CD4-positive, alpha-beta T cell (primary cell): ENCODE measurements at regions not wholly inside any gene's neighbourhood (a gene's known extent, or its start where the extent isn't known, plus 50 kb on each side); places are given as distances from the start of the nearest gene placed in this dataset.

Experiments used
- ATAC-seq: fragments of 200-7000 bp; cut with Tn5 transposase; one replicate; pipeline ENCODE4 v1.10.0; 2022; ENCODE audit warnings: mild to moderate bottlenecking; ENCODE audit not compliant: poor library complexity
- CTCF ChIA-PET: fragments of 350-600 bp; sonication (Branson Sonifier 250); formaldehyde crosslinking; loops from one replicate; lab custom pipeline; 2021; ENCODE audit warnings: antibody characterized with exemption, inconsistent platforms; lab: Charles Lee
- POLR2A ChIA-PET: fragments of 350-600 bp; sonication (Branson Sonifier 250); formaldehyde crosslinking; loops from one replicate; lab custom pipeline; 2021; ENCODE audit warnings: antibody characterized with exemption, inconsistent platforms; lab: Charles Lee
- DNase-seq, 14 experiments: peaks; one replicate each; pipeline ENCODE4 v3.0.0-alpha.2; 2013 to 2020; ENCODE audit warnings: mixed read lengths in 2 of 14
- H3K27ac ChIP-seq, 2 donors: one replicate each; pipeline versions ENCODE4 v1.5.1 to v1.7.0; 2013; ENCODE audit warnings: low read length in 2 of 2, low read depth in 1 of 2, mild to moderate bottlenecking in 1 of 2
- H3K27me3 ChIP-seq, 2 experiments: 1 replicate in 1 of 2; 2 replicates in 1 of 2; pipeline versions ENCODE4 v1.6.1 to v1.7.0; 2013; ENCODE audit warnings: low read length in 2 of 2, control low read depth in 1 of 2, mild to moderate bottlenecking in 1 of 2, moderate library complexity in 1 of 2; ENCODE audit not compliant: insufficient read depth in 2 of 2, control insufficient read depth in 1 of 2
- H3K36me3 ChIP-seq: one replicate; pipeline ENCODE4 v1.6.1; 2013; ENCODE audit warnings: low read length, control low read depth; ENCODE audit not compliant: insufficient read depth
- H3K4me1 ChIP-seq: one replicate; pipeline ENCODE4 v1.6.1; 2013; ENCODE audit warnings: low read length, control low read depth; ENCODE audit not compliant: insufficient read depth
- H3K4me3 ChIP-seq: one replicate; pipeline ENCODE4 v1.5.1; 2013; ENCODE audit warnings: mild to moderate bottlenecking, low read length, moderate library complexity
- H3K9me3 ChIP-seq, 2 experiments: 1 replicate in 1 of 2; 2 replicates in 1 of 2; pipeline versions ENCODE4 v1.6.1 to v1.7.0; 2013; ENCODE audit warnings: low read length in 2 of 2, mild to moderate bottlenecking in 2 of 2, control low read depth in 1 of 2, moderate library complexity in 1 of 2; ENCODE audit not compliant: control insufficient read depth in 1 of 2, insufficient read depth in 1 of 2
- H3K27ac Mint-ChIP-seq: one replicate; pipeline ENCODE4 v1.8.0; 2020; ENCODE audit warnings: mixed read lengths
- H3K27me3 Mint-ChIP-seq: one replicate; pipeline ENCODE4 v1.8.0; 2021; ENCODE audit warnings: mixed read lengths
- H3K36me3 Mint-ChIP-seq: one replicate; pipeline ENCODE4 v1.8.0; 2021; ENCODE audit warnings: low read depth, mixed read lengths
- H3K4me1 Mint-ChIP-seq: one replicate; pipeline ENCODE4 v1.8.0; 2021; ENCODE audit warnings: low read depth, mixed read lengths
- H3K4me3 Mint-ChIP-seq: one replicate; pipeline ENCODE4 v1.8.0; 2020; ENCODE audit warnings: mild to moderate bottlenecking, mixed read lengths
- H3K9me3 Mint-ChIP-seq: one replicate; pipeline ENCODE4 v1.8.0; 2020; ENCODE audit warnings: mixed read lengths
- intact Hi-C, 2 experiments: fragments of 100-400 bp; cut with DNase I in 1 of 2; cut with micrococcal nuclease in 1 of 2; formaldehyde crosslinking; loops; one replicate each; pipeline versions ENCODE4 v1.15.1 to v1.9.0; 2023 to 2025; cut with DNase I, micrococcal nuclease
- TF ChIP-seq, protein P1 (sequence below): fragments of 200-600 bp; IDR thresholded peaks from one replicate; pipeline ENCODE4 v1.8.0; 2022; ENCODE audit warnings: antibody characterized with exemption, mild to moderate bottlenecking

DNA sequence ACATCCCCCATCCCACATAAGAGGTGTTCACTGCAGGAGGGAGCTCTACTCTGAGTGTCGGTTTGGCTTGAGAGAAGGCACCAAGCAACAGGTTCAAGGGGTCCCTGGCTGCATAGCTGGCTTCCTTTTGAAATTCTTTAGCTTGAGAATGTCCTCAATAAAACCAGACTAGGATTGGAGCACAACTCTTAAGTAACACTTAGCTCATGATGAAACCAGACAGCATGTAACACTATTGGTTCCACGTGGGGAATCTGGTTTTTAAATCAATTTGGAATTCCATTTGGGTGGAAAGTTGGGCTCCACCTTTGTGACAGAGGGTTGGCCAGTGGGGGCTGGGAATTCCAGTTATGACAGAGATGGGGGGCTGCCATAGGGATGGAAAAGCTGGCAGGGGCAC, 281.2 kb downstream of the TLE3 start:
- intact Hi-C loops, result no loop called here
- Histone ChIP-seq H3K9me3 (no peaks in the 10 kb centered on the region), H3K27me3 (no peaks in the 10 kb centered on the region), H3K36me3 (no peaks in the 10 kb centered on the region), H3K4me1 (no peaks in the 10 kb centered on the region), H3K27ac (no peak overlapping the region), H3K4me3 (no peak overlapping the region)
- no peaks in the 10 kb centered on the region for H3K27me3 Mint-ChIP-seq
- ATAC-seq (no peak), DNase-seq (no peak)
- no peak overlapping the region for H3K4me3 Mint-ChIP-seq
- TF ChIP-seq, protein P1, sequence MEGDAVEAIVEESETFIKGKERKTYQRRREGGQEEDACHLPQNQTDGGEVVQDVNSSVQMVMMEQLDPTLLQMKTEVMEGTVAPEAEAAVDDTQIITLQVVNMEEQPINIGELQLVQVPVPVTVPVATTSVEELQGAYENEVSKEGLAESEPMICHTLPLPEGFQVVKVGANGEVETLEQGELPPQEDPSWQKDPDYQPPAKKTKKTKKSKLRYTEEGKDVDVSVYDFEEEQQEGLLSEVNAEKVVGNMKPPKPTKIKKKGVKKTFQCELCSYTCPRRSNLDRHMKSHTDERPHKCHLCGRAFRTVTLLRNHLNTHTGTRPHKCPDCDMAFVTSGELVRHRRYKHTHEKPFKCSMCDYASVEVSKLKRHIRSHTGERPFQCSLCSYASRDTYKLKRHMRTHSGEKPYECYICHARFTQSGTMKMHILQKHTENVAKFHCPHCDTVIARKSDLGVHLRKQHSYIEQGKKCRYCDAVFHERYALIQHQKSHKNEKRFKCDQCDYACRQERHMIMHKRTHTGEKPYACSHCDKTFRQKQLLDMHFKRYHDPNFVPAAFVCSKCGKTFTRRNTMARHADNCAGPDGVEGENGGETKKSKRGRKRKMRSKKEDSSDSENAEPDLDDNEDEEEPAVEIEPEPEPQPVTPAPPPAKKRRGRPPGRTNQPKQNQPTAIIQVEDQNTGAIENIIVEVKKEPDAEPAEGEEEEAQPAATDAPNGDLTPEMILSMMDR, result no peak
- ChIA-PET CTCF (no interaction called here), POLR2A (interaction anchor here (0.7 kb wide), 1 partner anchor 236 kb away, joined by 3 read pairs; no protein-coding TSS in a partner anchor)
- H3K4me1 Mint-ChIP-seq, result no peaks in the 10 kb centered on the region
- no peak overlapping the region for H3K27ac Mint-ChIP-seq
- H3K9me3 Mint-ChIP-seq, result no peaks in the 10 kb centered on the region
- H3K36me3 Mint-ChIP-seq, result no peaks in the 10 kb centered on the region

DNA sequence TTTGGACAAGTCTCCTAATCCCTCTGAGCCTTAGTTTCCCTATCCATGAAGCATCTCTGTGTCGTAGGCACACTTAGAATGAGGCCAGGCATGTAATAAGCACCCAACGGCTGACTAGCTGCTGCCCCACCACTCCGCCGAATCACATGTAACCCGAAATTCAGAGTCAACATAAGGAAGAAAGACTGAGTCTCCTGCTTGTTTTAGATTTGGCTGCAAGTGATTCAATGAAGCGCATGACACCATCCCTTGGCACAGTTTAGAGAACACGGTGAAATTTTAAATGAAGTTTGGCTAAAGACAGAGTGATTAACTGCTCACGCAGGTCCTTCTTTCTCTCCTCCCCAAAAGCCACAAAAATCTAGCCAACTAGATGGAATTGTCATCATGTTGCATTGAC, 279.2 kb downstream of the TLE3 start:
- TF ChIP-seq, protein P1, result no peak
- Histone ChIP-seq H3K36me3 (no peaks in the 10 kb centered on the region), H3K27ac (no peak overlapping the region), H3K4me3 (no peak overlapping the region), H3K27me3 (no peaks in the 10 kb centered on the region), H3K9me3 (no peaks in the 10 kb centered on the region), H3K4me1 (no peaks in the 10 kb centered on the region)
- ChIA-PET CTCF (no interaction called here), POLR2A (no interaction called here)
- Mint-ChIP-seq H3K4me3 (no peak overlapping the region), H3K27me3 (no peaks in the 10 kb centered on the region), H3K9me3 (no peaks in the 10 kb centered on the region), H3K36me3 (no peaks in the 10 kb centered on the region), H3K4me1 (no peaks in the 10 kb centered on the region), H3K27ac (no peak overlapping the region)
- DNase-seq (no peak), ATAC-seq (no peak)
- intact Hi-C loops, result no loop called here

DNA sequence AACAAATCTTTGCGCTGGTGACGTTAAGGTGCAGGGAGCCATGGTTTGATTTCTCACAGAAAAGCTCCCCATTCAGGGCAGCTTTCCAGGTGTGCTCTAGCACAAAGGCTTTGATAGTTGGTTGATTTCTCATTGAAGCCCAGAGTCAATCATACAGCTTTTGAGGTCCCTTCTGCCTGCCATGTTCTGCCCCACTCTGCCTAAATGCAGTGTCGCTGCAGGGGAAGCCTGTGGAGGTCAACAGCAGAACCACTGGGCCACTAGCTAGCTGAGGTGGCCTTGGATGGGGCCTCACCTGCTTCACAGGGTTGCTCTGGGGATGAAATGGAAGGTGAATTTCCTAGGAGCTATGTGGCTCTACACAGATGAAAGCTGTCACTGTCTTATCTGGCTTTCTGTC, 278.3 kb downstream of the TLE3 start:
- no peak for ATAC-seq
- POLR2A ChIA-PET, result no interaction called here
- H3K27ac Mint-ChIP-seq, result no peak overlapping the region

More for the DNA sequence above, 278.3 kb downstream of the TLE3 start:
- Histone ChIP-seq H3K27me3 (no peaks in the 10 kb centered on the region), H3K27ac (no peak overlapping the region), H3K9me3 (no peaks in the 10 kb centered on the region), H3K36me3 (no peaks in the 10 kb centered on the region), H3K4me3 (no peak overlapping the region), H3K4me1 (no peaks in the 10 kb centered on the region)
- TF ChIP-seq, protein P1, result no peak
- no peaks in the 10 kb centered on the region for H3K27me3 Mint-ChIP-seq
- no peaks in the 10 kb centered on the region for H3K36me3 Mint-ChIP-seq
- no peaks in the 10 kb centered on the region for H3K4me1 Mint-ChIP-seq
- CTCF ChIA-PET, result interaction anchor here (1.0 kb wide), 1 partner anchor 40 kb away, joined by 3 read pairs; no protein-coding TSS in a partner anchor
- DNase-seq, result no peak
- no peak overlapping the region for H3K4me3 Mint-ChIP-seq
- H3K9me3 Mint-ChIP-seq, result no peaks in the 10 kb centered on the region
- intact Hi-C loops, result no loop called here
